Right kidney (tissue), 1 donor: ENCODE measurements at regions not wholly inside any gene's neighbourhood (a gene's known extent, or its start where the extent isn't known, plus 50 kb on each side); places are given as distances from the start of the nearest gene placed in this dataset.

Experiments
- DNase-seq: peaks from one replicate; pipeline ENCODE4 v3.0.0-alpha.2; 2016

- DNase-seq: no peak
These were observed 138.1 kb upstream of the ALKAL2 start for GRCh38 chr2:425947-426346.

- DNase-seq: no peak
These were observed 137.4 kb upstream of the ALKAL2 start for GRCh38 chr2:425243-425642.

- no peak for DNase-seq
These were observed 136.6 kb upstream of the ALKAL2 start for GRCh38 chr2:424306-425171.

GRCh38 chr2:423479-423878, 135.6 kb upstream of the ALKAL2 start:
- no peak for DNase-seq

GRCh38 chr2:422676-423435, 135.0 kb upstream of the ALKAL2 start:
- DNase-seq: no peak

- DNase-seq: no peak
These were observed 133.5 kb upstream of the ALKAL2 start for GRCh38 chr2:421406-421805.

GRCh38 chr2:419687-420317, 131.9 kb upstream of the ALKAL2 start:
- DNase-seq: no peak

GRCh38 chr2:417662-418061, 129.8 kb upstream of the ALKAL2 start:
- DNase-seq: no peak

- no peak for DNase-seq
These were observed 129.1 kb upstream of the ALKAL2 start for GRCh38 chr2:417006-417405.

GRCh38 chr2:415986-416610, 128.2 kb upstream of the ALKAL2 start:
- no peak for DNase-seq

- DNase-seq: no peak
These were observed 121.6 kb upstream of the ALKAL2 start for GRCh38 chr2:409523-409922.

- DNase-seq: no peak
These were observed 119.7 kb upstream of the ALKAL2 start for GRCh38 chr2:407630-408029.

- no peak for DNase-seq
These were observed 119.0 kb upstream of the ALKAL2 start for GRCh38 chr2:406876-407275.

GRCh38 chr2:406231-406630, 118.3 kb upstream of the ALKAL2 start:
- no peak for DNase-seq

GRCh38 chr2:404581-404980, 116.7 kb upstream of the ALKAL2 start:
- DNase-seq: no peak

- DNase-seq: no peak
These were observed 115.8 kb upstream of the ALKAL2 start for GRCh38 chr2:403682-404081.

- no peak for DNase-seq
These were observed 114.8 kb upstream of the ALKAL2 start for GRCh38 chr2:402721-403120.

GRCh38 chr2:402206-402605, 114.3 kb upstream of the ALKAL2 start:
- no peak for DNase-seq

GRCh38 chr2:401019-401679, 113.3 kb upstream of the ALKAL2 start:
- DNase-seq: no peak

GRCh38 chr2:397926-398325, 110.0 kb upstream of the ALKAL2 start:
- DNase-seq: no peak

GRCh38 chr2:397521-397920, 109.6 kb upstream of the ALKAL2 start:
- no peak for DNase-seq

GRCh38 chr2:396903-397302, 109.0 kb upstream of the ALKAL2 start:
- DNase-seq: no peak
